ENCODE measurements at regions not wholly inside any gene's neighbourhood (a gene's known extent, or its start where the extent isn't known, plus 50 kb on each side); places are given as distances from the start of the nearest gene placed in this dataset.
"Not testable (repeated sequence)": the region's sequence is repeated elsewhere in the genome, so short reads cannot be mapped to it uniquely, and the experiment has no call there.

- Mint-ChIP-seq H3K27me3 (ENCODE audit: insufficient read depth) (no peaks in the 10 kb centered on the region), H3K9me3 (no peaks in the 10 kb centered on the region; the same call in none of the 2 replicates), H3K4me1 (ENCODE audit: low read depth) (no peaks in the 10 kb centered on the region), H3K27ac (no peak overlapping the region), H3K36me3 (ENCODE audit: low read depth) (no peaks in the 10 kb centered on the region), H3K4me3 (no peak overlapping the region)
- no peak for TF ChIP-seq CTCF (IDR thresholded peaks at IDR 0.05)
- DNase-seq: no peak
Observed at GRCh38 chr4:159780196-159780922, 677.5 kb downstream of the RAPGEF2 start.

GRCh38 chr4:159787901-159788300 is 685.0 kb downstream of the RAPGEF2 start:
- no peak overlapping the region for H3K27ac Mint-ChIP-seq
- H3K36me3 Mint-ChIP-seq (ENCODE audit: low read depth): no peaks in the 10 kb centered on the region
- H3K4me3 Mint-ChIP-seq: no peak overlapping the region
- H3K9me3 Mint-ChIP-seq: peaks cover 23% of the 10 kb centered on the region
- TF ChIP-seq CTCF (IDR thresholded peaks at IDR 0.05): no peak
- DNase-seq: no peak
- H3K27me3 Mint-ChIP-seq (ENCODE audit: insufficient read depth): no peaks in the 10 kb centered on the region
- no peaks in the 10 kb centered on the region for H3K4me1 Mint-ChIP-seq (ENCODE audit: low read depth)

GRCh38 chr4:159791334-159791733 is 688.5 kb downstream of the RAPGEF2 start:
- Mint-ChIP-seq H3K27me3 (ENCODE audit: insufficient read depth) (no peaks in the 10 kb centered on the region), H3K4me1 (ENCODE audit: low read depth) (no peaks in the 10 kb centered on the region)
- TF ChIP-seq CTCF (IDR thresholded peaks at IDR 0.05): no peak

GRCh38 chr4:159804592-159804991 is 701.7 kb downstream of the RAPGEF2 start:
- not testable (repeated sequence) for DNase-seq; H3K4me3 Mint-ChIP-seq; H3K4me1 Mint-ChIP-seq (ENCODE audit: low read depth); H3K27ac Mint-ChIP-seq; H3K27me3 Mint-ChIP-seq (ENCODE audit: insufficient read depth); H3K36me3 Mint-ChIP-seq (ENCODE audit: low read depth)
- peaks cover 21% of the 10 kb centered on the region for H3K9me3 Mint-ChIP-seq

More at GRCh38 chr4:159791334-159791733, 688.5 kb downstream of the RAPGEF2 start:
- no peak overlapping the region for H3K27ac Mint-ChIP-seq
- H3K36me3 Mint-ChIP-seq (ENCODE audit: low read depth): no peaks in the 10 kb centered on the region
- DNase-seq: no peak
- H3K4me3 Mint-ChIP-seq: no peak overlapping the region
- peaks cover 34% of the 10 kb centered on the region for H3K9me3 Mint-ChIP-seq

GRCh38 chr4:159823743-159824142 is 720.9 kb downstream of the RAPGEF2 start:
- H3K4me1 Mint-ChIP-seq (ENCODE audit: low read depth): no peaks in the 10 kb centered on the region
- no peak overlapping the region for H3K27ac Mint-ChIP-seq
- DNase-seq: no peak
- peaks cover 41% of the 10 kb centered on the region for H3K9me3 Mint-ChIP-seq
- H3K27me3 Mint-ChIP-seq (ENCODE audit: insufficient read depth): no peaks in the 10 kb centered on the region
- no peak overlapping the region for H3K4me3 Mint-ChIP-seq
- no peaks in the 10 kb centered on the region for H3K36me3 Mint-ChIP-seq (ENCODE audit: low read depth)
- TF ChIP-seq CTCF (IDR thresholded peaks at IDR 0.05): no peak

- no peak overlapping the region for H3K4me3 Mint-ChIP-seq
- no peak for DNase-seq
- no peaks in the 10 kb centered on the region for H3K36me3 Mint-ChIP-seq (ENCODE audit: low read depth)
- H3K4me1 Mint-ChIP-seq (ENCODE audit: low read depth): no peaks in the 10 kb centered on the region
- peaks cover 2% of the 10 kb centered on the region; the same call in 1 of the 2 replicates for H3K27me3 Mint-ChIP-seq (ENCODE audit: insufficient read depth)
- H3K27ac Mint-ChIP-seq: no peak overlapping the region
- TF ChIP-seq CTCF (IDR thresholded peaks at IDR 0.05): no peak
- H3K9me3 Mint-ChIP-seq: peaks cover 41% of the 10 kb centered on the region
Observed at GRCh38 chr4:159828687-159829086, 725.8 kb downstream of the RAPGEF2 start.
